ENCODE measurements at regions not wholly inside any gene's neighbourhood (a gene's known extent, or its start where the extent isn't known, plus 50 kb on each side); places are given as distances from the start of the nearest gene placed in this dataset.

DNA sequence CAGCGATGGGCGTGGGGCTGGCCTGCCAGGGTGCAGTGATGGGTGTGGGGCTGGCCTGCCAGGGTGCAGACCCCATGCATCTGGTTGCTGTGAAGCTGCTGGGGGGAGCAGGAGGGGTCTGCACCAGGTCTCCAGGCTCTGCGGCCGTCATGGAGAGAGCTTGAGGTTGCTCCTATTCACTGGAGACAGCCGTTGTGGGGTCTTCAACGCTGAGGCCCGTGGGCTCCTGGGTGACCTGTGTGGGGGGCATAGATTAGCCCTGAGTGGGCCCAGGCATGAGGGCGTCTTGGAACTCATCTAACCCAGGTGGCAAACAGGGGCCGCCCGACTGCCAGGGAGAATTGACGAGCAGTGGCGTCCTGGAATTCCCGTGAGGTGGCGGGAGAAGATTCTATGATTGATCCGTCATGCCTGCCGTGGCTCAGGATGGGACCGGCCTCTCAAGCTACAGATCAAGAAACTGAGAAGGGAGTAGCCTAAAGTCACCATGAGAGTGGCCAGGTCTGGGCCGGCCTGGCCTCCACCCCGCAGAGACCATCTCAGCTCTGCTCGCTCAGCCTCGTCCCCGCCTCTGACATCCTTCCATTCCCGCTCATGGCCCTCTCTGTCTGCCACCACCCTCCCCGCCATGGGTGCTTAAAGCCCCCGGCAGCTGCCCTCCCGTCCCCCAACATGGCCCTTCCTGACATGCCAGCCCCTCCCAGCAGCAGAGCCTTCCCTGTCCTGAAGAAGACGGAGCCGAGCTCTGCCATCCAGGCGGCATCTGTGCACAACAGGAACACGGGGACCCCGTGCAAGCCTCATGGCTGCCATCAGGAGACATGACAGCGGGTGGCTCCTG, 50.7 kb upstream of the ACSF3 start:
- Histone ChIP-seq H3F3A (ENCODE audit: control insufficient read depth, insufficient read depth) (peaks cover 7% of the 10 kb centered on the region; the same call in 1 of the 2 replicates), H3K79me2 (ENCODE audit: control insufficient read depth, low read length) (peaks cover 8% of the 10 kb centered on the region; the same call in 1 of the 2 replicates), H3K9me2 (replicated peaks; ENCODE audit: control insufficient read depth, low read length) (no peaks in the 10 kb centered on the region), H3K27ac (ENCODE audit: low read depth, low read length) (peak overlapping the region; percentile 72; the same call in 1 of the 2 replicates), H3K9me3 (ENCODE audit: control insufficient read depth, insufficient read depth, low read length) (no peaks in the 10 kb centered on the region), H3K36me3 (ENCODE audit: control insufficient read depth, low read length) (peaks cover 6% of the 10 kb centered on the region), H3K4me1 (ENCODE audit: control insufficient read depth, low read length) (peaks cover 73% of the 10 kb centered on the region), H3K4me3 (ENCODE audit: low read length) (no peak overlapping the region), H4K20me1 (ENCODE audit: control insufficient read depth, insufficient read depth, low read depth, low read length) (no peaks in the 10 kb centered on the region), H3K27me3 (ENCODE audit: control insufficient read depth, low read length) (no peaks in the 10 kb centered on the region), H3K4me2 (ENCODE audit: low read length) (0 out of 2 replicates have a peak overlapping the region, but pooled peaks have one; percentile 82)
- TF ChIP-seq, protein P1, sequence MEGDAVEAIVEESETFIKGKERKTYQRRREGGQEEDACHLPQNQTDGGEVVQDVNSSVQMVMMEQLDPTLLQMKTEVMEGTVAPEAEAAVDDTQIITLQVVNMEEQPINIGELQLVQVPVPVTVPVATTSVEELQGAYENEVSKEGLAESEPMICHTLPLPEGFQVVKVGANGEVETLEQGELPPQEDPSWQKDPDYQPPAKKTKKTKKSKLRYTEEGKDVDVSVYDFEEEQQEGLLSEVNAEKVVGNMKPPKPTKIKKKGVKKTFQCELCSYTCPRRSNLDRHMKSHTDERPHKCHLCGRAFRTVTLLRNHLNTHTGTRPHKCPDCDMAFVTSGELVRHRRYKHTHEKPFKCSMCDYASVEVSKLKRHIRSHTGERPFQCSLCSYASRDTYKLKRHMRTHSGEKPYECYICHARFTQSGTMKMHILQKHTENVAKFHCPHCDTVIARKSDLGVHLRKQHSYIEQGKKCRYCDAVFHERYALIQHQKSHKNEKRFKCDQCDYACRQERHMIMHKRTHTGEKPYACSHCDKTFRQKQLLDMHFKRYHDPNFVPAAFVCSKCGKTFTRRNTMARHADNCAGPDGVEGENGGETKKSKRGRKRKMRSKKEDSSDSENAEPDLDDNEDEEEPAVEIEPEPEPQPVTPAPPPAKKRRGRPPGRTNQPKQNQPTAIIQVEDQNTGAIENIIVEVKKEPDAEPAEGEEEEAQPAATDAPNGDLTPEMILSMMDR (IDR thresholded peaks at IDR 0.05; ENCODE audit: low read depth, low read length, poor library complexity, severe bottlenecking): no peak
- TF ChIP-seq EZH2phosphoT487 (IDR thresholded peaks at IDR 0.05; ENCODE audit: borderline replicate concordance, low read length): no peak

DNA sequence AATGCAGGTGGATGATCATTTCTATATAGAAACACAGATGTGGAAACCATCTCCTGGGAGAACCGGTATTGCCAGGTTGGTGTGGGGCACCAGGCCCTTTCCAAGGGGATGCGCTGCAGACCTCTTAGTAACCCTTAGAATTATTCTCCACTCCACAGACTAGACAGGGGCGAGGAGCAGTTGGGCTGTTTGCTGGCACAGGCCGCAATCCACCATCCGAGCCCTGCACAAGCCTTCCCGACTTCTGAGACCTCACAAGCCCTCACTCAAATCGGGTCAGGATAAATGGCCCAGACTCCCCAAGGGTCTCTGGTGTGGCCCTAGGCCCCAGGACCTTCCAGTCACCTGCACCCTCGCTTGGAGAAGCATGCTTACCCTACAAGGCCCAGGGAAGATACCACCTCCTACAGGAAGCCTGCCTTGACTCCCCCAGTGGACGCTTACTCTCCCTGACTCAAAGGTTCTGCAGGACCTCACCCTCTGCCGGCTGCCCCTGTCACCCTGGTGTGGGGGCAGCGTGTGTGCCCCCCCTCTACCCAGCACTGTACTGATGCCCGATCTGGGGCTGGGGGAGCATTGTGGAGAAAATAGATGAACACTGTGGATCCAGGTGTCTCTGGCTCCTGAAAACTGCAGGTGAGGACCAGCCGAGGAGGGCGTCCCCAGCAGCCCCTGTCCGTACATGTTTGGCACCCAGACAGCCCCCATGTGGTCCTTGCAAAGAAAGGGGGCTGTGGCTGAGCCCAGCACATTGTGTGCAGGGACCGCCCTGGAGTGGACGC, 49.8 kb upstream of the ACSF3 start:
- no peak for TF ChIP-seq EZH2phosphoT487 (IDR thresholded peaks at IDR 0.05; ENCODE audit: borderline replicate concordance, low read length)
- TF ChIP-seq, protein P1 (IDR thresholded peaks at IDR 0.05; ENCODE audit: low read depth, low read length, poor library complexity, severe bottlenecking): peak; percentile 14
- H3K27ac ChIP-seq (ENCODE audit: low read depth, low read length): peak overlapping the region; percentile 72
- H3K9me2 ChIP-seq (replicated peaks; ENCODE audit: control insufficient read depth, low read length): no peaks in the 10 kb centered on the region
- H3K4me1 ChIP-seq (ENCODE audit: control insufficient read depth, low read length): peaks cover 64% of the 10 kb centered on the region
- no peaks in the 10 kb centered on the region for H3K27me3 ChIP-seq (ENCODE audit: control insufficient read depth, low read length)
- H3F3A ChIP-seq (ENCODE audit: control insufficient read depth, insufficient read depth): peaks cover 7% of the 10 kb centered on the region; the same call in 1 of the 2 replicates
- H3K4me2 ChIP-seq (ENCODE audit: low read length): peak overlapping the region; percentile 82
- H3K9me3 ChIP-seq (ENCODE audit: control insufficient read depth, insufficient read depth, low read length): no peaks in the 10 kb centered on the region
- H3K79me2 ChIP-seq (ENCODE audit: control insufficient read depth, low read length): peaks cover 8% of the 10 kb centered on the region; the same call in 1 of the 2 replicates
- H3K36me3 ChIP-seq (ENCODE audit: control insufficient read depth, low read length): peaks cover 6% of the 10 kb centered on the region
- no peaks in the 10 kb centered on the region for H4K20me1 ChIP-seq (ENCODE audit: control insufficient read depth, insufficient read depth, low read depth, low read length)
- peak overlapping the region; percentile 80 for H3K4me3 ChIP-seq (ENCODE audit: low read length)

Measured in DOHH2 (cell line).